ENCODE measurements at regions not wholly inside any gene's neighbourhood (a gene's known extent, or its start where the extent isn't known, plus 50 kb on each side); places are given as distances from the start of the nearest gene placed in this dataset.

DNA sequence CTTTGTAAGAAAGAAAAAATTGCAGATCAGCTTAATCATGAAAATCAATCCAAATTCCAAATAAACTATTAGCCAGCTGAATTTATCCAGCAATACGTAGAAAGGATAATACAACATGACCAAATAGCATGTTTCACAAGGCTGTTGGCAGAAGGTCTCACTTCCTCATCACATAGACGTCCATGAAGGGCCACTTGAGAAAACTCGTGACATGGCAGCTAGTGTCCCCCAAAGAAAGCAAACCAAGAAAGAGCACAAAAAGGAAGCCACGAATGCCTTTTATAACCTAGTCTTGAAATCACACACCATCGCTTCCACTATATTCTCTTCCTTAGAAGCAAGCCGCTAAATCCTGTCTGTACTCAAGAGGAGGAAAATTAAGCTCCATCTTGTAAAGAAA lies 105.6 kb upstream of the NRBF2 start:
- no peaks in the 10 kb centered on the region for H3K4me1 ChIP-seq (ENCODE audit: control insufficient read depth in 1 of 2, insufficient read depth in 2 of 2, low read length in 2 of 2)
- TF ChIP-seq, protein P1, sequence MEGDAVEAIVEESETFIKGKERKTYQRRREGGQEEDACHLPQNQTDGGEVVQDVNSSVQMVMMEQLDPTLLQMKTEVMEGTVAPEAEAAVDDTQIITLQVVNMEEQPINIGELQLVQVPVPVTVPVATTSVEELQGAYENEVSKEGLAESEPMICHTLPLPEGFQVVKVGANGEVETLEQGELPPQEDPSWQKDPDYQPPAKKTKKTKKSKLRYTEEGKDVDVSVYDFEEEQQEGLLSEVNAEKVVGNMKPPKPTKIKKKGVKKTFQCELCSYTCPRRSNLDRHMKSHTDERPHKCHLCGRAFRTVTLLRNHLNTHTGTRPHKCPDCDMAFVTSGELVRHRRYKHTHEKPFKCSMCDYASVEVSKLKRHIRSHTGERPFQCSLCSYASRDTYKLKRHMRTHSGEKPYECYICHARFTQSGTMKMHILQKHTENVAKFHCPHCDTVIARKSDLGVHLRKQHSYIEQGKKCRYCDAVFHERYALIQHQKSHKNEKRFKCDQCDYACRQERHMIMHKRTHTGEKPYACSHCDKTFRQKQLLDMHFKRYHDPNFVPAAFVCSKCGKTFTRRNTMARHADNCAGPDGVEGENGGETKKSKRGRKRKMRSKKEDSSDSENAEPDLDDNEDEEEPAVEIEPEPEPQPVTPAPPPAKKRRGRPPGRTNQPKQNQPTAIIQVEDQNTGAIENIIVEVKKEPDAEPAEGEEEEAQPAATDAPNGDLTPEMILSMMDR (IDR thresholded peaks at IDR 0.05 in 2 of 3, conservative IDR thresholded peaks at IDR 0.05 in 1 of 3; ENCODE audit: borderline replicate concordance in 1 of 3, insufficient read depth in 1 of 3, low read depth in 2 of 3, low read length in 2 of 3) = no peak
- TF ChIP-seq FOSL1 (IDR thresholded peaks at IDR 0.05; ENCODE audit: low read depth) (no peak), POLR2A (IDR thresholded peaks at IDR 0.05; ENCODE audit: borderline replicate concordance, extremely low read depth, insufficient read depth, insufficient read length) (no peak), CEBPB (IDR thresholded peaks at IDR 0.05; ENCODE audit: low read depth) (no peak), TCF7L2 (IDR thresholded peaks at IDR 0.05; ENCODE audit: borderline replicate concordance, extremely low read depth, insufficient read depth, insufficient read length) (no peak), SRF (IDR thresholded peaks at IDR 0.05; ENCODE audit: low read depth) (no peak), RAD21 (IDR thresholded peaks at IDR 0.05; ENCODE audit: low read depth) (no peak), EZH2phosphoT487 (IDR thresholded peaks at IDR 0.05; ENCODE audit: borderline replicate concordance) (no peak), JUND (IDR thresholded peaks at IDR 0.05) (no peak), SIN3A (IDR thresholded peaks at IDR 0.05; ENCODE audit: low read depth) (no peak), ZFX (IDR thresholded peaks at IDR 0.05) (no peak)
- TF ChIP-seq, protein P2, sequence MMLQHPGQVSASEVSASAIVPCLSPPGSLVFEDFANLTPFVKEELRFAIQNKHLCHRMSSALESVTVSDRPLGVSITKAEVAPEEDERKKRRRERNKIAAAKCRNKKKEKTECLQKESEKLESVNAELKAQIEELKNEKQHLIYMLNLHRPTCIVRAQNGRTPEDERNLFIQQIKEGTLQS (IDR thresholded peaks at IDR 0.05) = no peak
- TF ChIP-seq, protein P3, sequence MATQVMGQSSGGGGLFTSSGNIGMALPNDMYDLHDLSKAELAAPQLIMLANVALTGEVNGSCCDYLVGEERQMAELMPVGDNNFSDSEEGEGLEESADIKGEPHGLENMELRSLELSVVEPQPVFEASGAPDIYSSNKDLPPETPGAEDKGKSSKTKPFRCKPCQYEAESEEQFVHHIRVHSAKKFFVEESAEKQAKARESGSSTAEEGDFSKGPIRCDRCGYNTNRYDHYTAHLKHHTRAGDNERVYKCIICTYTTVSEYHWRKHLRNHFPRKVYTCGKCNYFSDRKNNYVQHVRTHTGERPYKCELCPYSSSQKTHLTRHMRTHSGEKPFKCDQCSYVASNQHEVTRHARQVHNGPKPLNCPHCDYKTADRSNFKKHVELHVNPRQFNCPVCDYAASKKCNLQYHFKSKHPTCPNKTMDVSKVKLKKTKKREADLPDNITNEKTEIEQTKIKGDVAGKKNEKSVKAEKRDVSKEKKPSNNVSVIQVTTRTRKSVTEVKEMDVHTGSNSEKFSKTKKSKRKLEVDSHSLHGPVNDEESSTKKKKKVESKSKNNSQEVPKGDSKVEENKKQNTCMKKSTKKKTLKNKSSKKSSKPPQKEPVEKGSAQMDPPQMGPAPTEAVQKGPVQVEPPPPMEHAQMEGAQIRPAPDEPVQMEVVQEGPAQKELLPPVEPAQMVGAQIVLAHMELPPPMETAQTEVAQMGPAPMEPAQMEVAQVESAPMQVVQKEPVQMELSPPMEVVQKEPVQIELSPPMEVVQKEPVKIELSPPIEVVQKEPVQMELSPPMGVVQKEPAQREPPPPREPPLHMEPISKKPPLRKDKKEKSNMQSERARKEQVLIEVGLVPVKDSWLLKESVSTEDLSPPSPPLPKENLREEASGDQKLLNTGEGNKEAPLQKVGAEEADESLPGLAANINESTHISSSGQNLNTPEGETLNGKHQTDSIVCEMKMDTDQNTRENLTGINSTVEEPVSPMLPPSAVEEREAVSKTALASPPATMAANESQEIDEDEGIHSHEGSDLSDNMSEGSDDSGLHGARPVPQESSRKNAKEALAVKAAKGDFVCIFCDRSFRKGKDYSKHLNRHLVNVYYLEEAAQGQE (IDR thresholded peaks at IDR 0.05; ENCODE audit: low read depth) = no peak
- TF ChIP-seq, protein P4, sequence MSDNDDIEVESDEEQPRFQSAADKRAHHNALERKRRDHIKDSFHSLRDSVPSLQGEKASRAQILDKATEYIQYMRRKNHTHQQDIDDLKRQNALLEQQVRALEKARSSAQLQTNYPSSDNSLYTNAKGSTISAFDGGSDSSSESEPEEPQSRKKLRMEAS (IDR thresholded peaks at IDR 0.05) = no peak
- RAD21 ChIA-PET (ENCODE audit: low non-redundant PET in 1 of 2, low total read pairs in 2 of 2, uncharacterized antibody in 2 of 2, unreplicated experiment in 2 of 2) = interaction anchor here in 1 of 2 experiments (0.6 kb wide), 1 partner anchor 53 kb away, joined by 5 read pairs; no protein-coding TSS in a partner anchor
- H3K9me2 ChIP-seq (ENCODE audit: insufficient read depth) = no peaks in the 10 kb centered on the region
- no peak overlapping the region for H3K27ac ChIP-seq (ENCODE audit: low read depth, low read length)
- POLR2A ChIA-PET = no interaction called here
- no peaks in the 10 kb centered on the region; the same call in 1 of the 2 replicates for H4K20me1 ChIP-seq (ENCODE audit: insufficient read depth)
- no peak overlapping the region for H3K4me3 ChIP-seq (replicated peaks in 1 of 2; ENCODE audit: low read depth in 1 of 2, low read length in 2 of 2)
- no peaks in the 10 kb centered on the region for H3K27me3 ChIP-seq (ENCODE audit: insufficient read depth, low read length)
- ATAC-seq (no peak), DNase-seq (ENCODE audit: low read depth, low spot score) (no peak)
- H3K9me3 ChIP-seq (ENCODE audit: control insufficient read depth in 1 of 2, insufficient read depth in 1 of 2, low read depth in 1 of 2, low read length in 2 of 2) = no peaks in the 10 kb centered on the region
- H3K36me3 ChIP-seq (ENCODE audit: control insufficient read depth in 1 of 2, insufficient read depth in 2 of 2, low read length in 2 of 2) = no peaks in the 10 kb centered on the region
- BruUV-seq (replicated peaks) = no TSS peak
- H3K79me2 ChIP-seq (ENCODE audit: insufficient read depth, low read length) = no peaks in the 10 kb centered on the region
- H3K9ac ChIP-seq (ENCODE audit: low read length) = no peak overlapping the region
- no peak overlapping the region for H2AFZ ChIP-seq (ENCODE audit: low read depth, low read length, poor library complexity, severe bottlenecking)
- CTCF ChIA-PET = no interaction called here
- no peak overlapping the region for H3K4me2 ChIP-seq (ENCODE audit: low read length)
- intact Hi-C loops (cut with micrococcal nuclease) = no loop called here

Data from HCT116 (cell line).